ENCODE measurements at regions not wholly inside any gene's neighbourhood (a gene's known extent, or its start where the extent isn't known, plus 50 kb on each side); places are given as distances from the start of the nearest gene placed in this dataset.

- Histone ChIP-seq H2AFZ (ENCODE audit: low read length) (no peak overlapping the region), H3K9ac (ENCODE audit: low read length) (no peak overlapping the region), H3K4me2 (ENCODE audit: low read length) (no peak overlapping the region), H3K27me3 (ENCODE audit: low read length) (no peaks in the 10 kb centered on the region), H3K36me3 (ENCODE audit: low read depth, low read length) (no peaks in the 10 kb centered on the region), H3K4me1 (ENCODE audit: insufficient read depth, low read length) (no peaks in the 10 kb centered on the region), H3K4me3 (ENCODE audit: low read length) (no peak overlapping the region), H4K20me1 (ENCODE audit: low read length) (no peaks in the 10 kb centered on the region), H3K9me3 (ENCODE audit: low read length) (0 out of 2 replicates have a peak, but pooled peaks cover 3% of the 10 kb centered on the region), H3K79me2 (ENCODE audit: low read length) (no peaks in the 10 kb centered on the region), H3K27ac (ENCODE audit: low read length) (no peak overlapping the region), H3K9me2 (replicated peaks; ENCODE audit: low read length) (no peaks in the 10 kb centered on the region), H3F3A (ENCODE audit: low read length, unreplicated experiment) (no peaks in the 10 kb centered on the region)
- no TSS peak for BruUV-seq (replicated peaks)
- TF ChIP-seq EZH2phosphoT487 (IDR thresholded peaks at IDR 0.05; ENCODE audit: borderline replicate concordance, low read length) = no peak
- TF ChIP-seq EZH2 (IDR thresholded peaks at IDR 0.05; ENCODE audit: low read length, unreplicated experiment) = no peak
- TF ChIP-seq, protein P1, sequence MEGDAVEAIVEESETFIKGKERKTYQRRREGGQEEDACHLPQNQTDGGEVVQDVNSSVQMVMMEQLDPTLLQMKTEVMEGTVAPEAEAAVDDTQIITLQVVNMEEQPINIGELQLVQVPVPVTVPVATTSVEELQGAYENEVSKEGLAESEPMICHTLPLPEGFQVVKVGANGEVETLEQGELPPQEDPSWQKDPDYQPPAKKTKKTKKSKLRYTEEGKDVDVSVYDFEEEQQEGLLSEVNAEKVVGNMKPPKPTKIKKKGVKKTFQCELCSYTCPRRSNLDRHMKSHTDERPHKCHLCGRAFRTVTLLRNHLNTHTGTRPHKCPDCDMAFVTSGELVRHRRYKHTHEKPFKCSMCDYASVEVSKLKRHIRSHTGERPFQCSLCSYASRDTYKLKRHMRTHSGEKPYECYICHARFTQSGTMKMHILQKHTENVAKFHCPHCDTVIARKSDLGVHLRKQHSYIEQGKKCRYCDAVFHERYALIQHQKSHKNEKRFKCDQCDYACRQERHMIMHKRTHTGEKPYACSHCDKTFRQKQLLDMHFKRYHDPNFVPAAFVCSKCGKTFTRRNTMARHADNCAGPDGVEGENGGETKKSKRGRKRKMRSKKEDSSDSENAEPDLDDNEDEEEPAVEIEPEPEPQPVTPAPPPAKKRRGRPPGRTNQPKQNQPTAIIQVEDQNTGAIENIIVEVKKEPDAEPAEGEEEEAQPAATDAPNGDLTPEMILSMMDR (conservative IDR thresholded peaks at IDR 0.05; ENCODE audit: low read depth, low read length) = no peak
- ATAC-seq (no peak), DNase-seq (no peak)
- intact Hi-C loops (cut with micrococcal nuclease) = no loop called here
- CTCF ChIA-PET = no interaction called here
- POLR2A ChIA-PET (ENCODE audit: unreplicated experiment) = no interaction called here
Observed at GRCh38 chr6:15926256-15926655, 202.6 kb upstream of the MYLIP start.

DNA sequence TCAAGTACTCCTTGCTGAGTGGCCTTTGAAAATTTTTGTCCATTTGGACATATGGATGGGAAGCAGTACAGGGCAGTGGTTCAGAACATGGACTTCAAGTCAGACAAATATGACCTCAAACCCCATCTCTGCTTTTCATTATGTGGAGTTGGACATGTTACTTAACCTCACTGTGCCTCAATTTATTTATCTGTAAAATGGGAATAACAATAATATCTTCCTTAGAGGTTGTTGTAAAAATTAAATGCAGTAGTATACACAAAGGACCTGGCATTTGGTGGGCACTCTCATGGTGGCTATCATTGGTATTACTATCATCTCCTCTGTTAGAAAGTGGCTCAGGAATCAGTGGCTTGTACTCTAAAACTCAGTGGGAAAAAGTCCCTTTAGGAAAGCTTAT is 204.0 kb upstream of the MYLIP start:
- Histone ChIP-seq H3K9me2 (replicated peaks; ENCODE audit: low read length) (no peaks in the 10 kb centered on the region), H3K4me1 (ENCODE audit: insufficient read depth, low read length) (no peaks in the 10 kb centered on the region), H3K9ac (ENCODE audit: low read length) (no peak overlapping the region), H3K27me3 (ENCODE audit: low read length) (no peaks in the 10 kb centered on the region), H4K20me1 (ENCODE audit: low read length) (no peaks in the 10 kb centered on the region), H3F3A (ENCODE audit: low read length, unreplicated experiment) (no peaks in the 10 kb centered on the region), H3K4me2 (ENCODE audit: low read length) (no peak overlapping the region), H3K9me3 (ENCODE audit: low read length) (no peaks in the 10 kb centered on the region), H3K4me3 (ENCODE audit: low read length) (no peak overlapping the region), H3K36me3 (ENCODE audit: low read depth, low read length) (no peaks in the 10 kb centered on the region), H3K27ac (ENCODE audit: low read length) (no peak overlapping the region), H2AFZ (ENCODE audit: low read length) (no peak overlapping the region), H3K79me2 (ENCODE audit: low read length) (no peaks in the 10 kb centered on the region)
- no TSS peak for BruUV-seq (replicated peaks)
- DNase-seq = no peak
- intact Hi-C loops (cut with micrococcal nuclease) = no loop called here
- ChIA-PET POLR2A (ENCODE audit: unreplicated experiment) (no interaction called here), CTCF (no interaction called here)
- no peak for ATAC-seq
- TF ChIP-seq EZH2phosphoT487 (IDR thresholded peaks at IDR 0.05; ENCODE audit: borderline replicate concordance, low read length) (no peak), EZH2 (IDR thresholded peaks at IDR 0.05; ENCODE audit: low read length, unreplicated experiment) (no peak)
- TF ChIP-seq, protein P1 (conservative IDR thresholded peaks at IDR 0.05; ENCODE audit: low read depth, low read length) = no peak

GRCh38 chr6:15922510-15923250 is 206.2 kb upstream of the MYLIP start:
- ATAC-seq (no peak), DNase-seq (peak; percentile 31)
- Histone ChIP-seq H4K20me1 (ENCODE audit: low read length) (no peaks in the 10 kb centered on the region), H2AFZ (ENCODE audit: low read length) (no peak overlapping the region), H3K27me3 (ENCODE audit: low read length) (no peaks in the 10 kb centered on the region), H3K4me1 (ENCODE audit: insufficient read depth, low read length) (no peaks in the 10 kb centered on the region), H3K9ac (ENCODE audit: low read length) (no peak overlapping the region), H3K79me2 (ENCODE audit: low read length) (no peaks in the 10 kb centered on the region), H3K9me2 (replicated peaks; ENCODE audit: low read length) (no peaks in the 10 kb centered on the region), H3K36me3 (ENCODE audit: low read depth, low read length) (no peaks in the 10 kb centered on the region), H3K4me2 (ENCODE audit: low read length) (no peak overlapping the region), H3K4me3 (ENCODE audit: low read length) (no peak overlapping the region), H3K27ac (ENCODE audit: low read length) (no peak overlapping the region), H3K9me3 (ENCODE audit: low read length) (no peaks in the 10 kb centered on the region), H3F3A (ENCODE audit: low read length, unreplicated experiment) (no peaks in the 10 kb centered on the region)
- TF ChIP-seq, protein P1 (conservative IDR thresholded peaks at IDR 0.05; ENCODE audit: low read depth, low read length) = no peak
- TF ChIP-seq EZH2phosphoT487 (IDR thresholded peaks at IDR 0.05; ENCODE audit: borderline replicate concordance, low read length) = no peak
- ChIA-PET CTCF (no interaction called here), POLR2A (ENCODE audit: unreplicated experiment) (no interaction called here)
- intact Hi-C loops (cut with micrococcal nuclease) = no loop called here
- no TSS peak for BruUV-seq (replicated peaks)
